Stimulated activated CD4-positive, alpha-beta T cell treated with anti-CD3 and anti-CD28 coated beads, Interleukin-12 subunit alpha, Interleukin-12 subunit beta, amount 100 ng/mL, for 4 hours (primary cell): ENCODE measurements at regions not wholly inside any gene's neighbourhood (a gene's known extent, or its start where the extent isn't known, plus 50 kb on each side); places are given as distances from the start of the nearest gene placed in this dataset.
"Not testable (repeated sequence)": the region's sequence is repeated elsewhere in the genome, so short reads cannot be mapped to it uniquely, and the experiment has no call there.

Source experiments
- DNase-seq: peaks from one replicate; pipeline ENCODE4 v3.0.0-alpha.2; 2020

GRCh38 chr2:217000406-217000805, 140.5 kb upstream of the TNP1 start:
- DNase-seq: no peak

- DNase-seq: no peak
Observed at GRCh38 chr2:216996279-216996845, 136.5 kb upstream of the TNP1 start.

- DNase-seq: no peak
Observed at GRCh38 chr2:216994353-216994854, 134.5 kb upstream of the TNP1 start.

GRCh38 chr2:216992056-216992675, 132.3 kb upstream of the TNP1 start:
- no peak for DNase-seq

GRCh38 chr2:216991563-216991962, 131.7 kb upstream of the TNP1 start:
- no peak for DNase-seq

GRCh38 chr2:216989340-216990129, 129.7 kb upstream of the TNP1 start:
- DNase-seq: no peak

GRCh38 chr2:216987252-216987821, 127.5 kb upstream of the TNP1 start:
- DNase-seq: no peak

- no peak for DNase-seq
Observed at GRCh38 chr2:216985658-216986141, 125.8 kb upstream of the TNP1 start.

- no peak for DNase-seq
Observed at GRCh38 chr2:216984937-216985336, 125.1 kb upstream of the TNP1 start.

- DNase-seq: not testable (repeated sequence)
Observed at GRCh38 chr2:216981951-216982350, 122.1 kb upstream of the TNP1 start.

- not testable (repeated sequence) for DNase-seq
Observed at GRCh38 chr2:216980510-216980909, 120.6 kb upstream of the TNP1 start.

- DNase-seq: no peak
Observed at GRCh38 chr2:216974321-216975302, 114.7 kb upstream of the TNP1 start.

- no peak for DNase-seq
Observed at GRCh38 chr2:216971593-216971992, 111.7 kb upstream of the TNP1 start.

- no peak for DNase-seq
Observed at GRCh38 chr2:216970359-216970915, 110.6 kb upstream of the TNP1 start.

GRCh38 chr2:216967889-216968288, 108.0 kb upstream of the TNP1 start:
- DNase-seq: no peak

- DNase-seq: no peak
Observed at GRCh38 chr2:216960671-216961268, 100.9 kb upstream of the TNP1 start.

- DNase-seq: no peak
Observed at GRCh38 chr2:216959433-216959832, 99.6 kb upstream of the TNP1 start.

- no peak for DNase-seq
Observed at GRCh38 chr2:216956820-216957493, 97.1 kb upstream of the TNP1 start.

GRCh38 chr2:216951171-216951570, 91.3 kb upstream of the TNP1 start:
- DNase-seq: no peak

- no peak for DNase-seq
Observed at GRCh38 chr2:216950547-216950946, 90.7 kb upstream of the TNP1 start.
